Peyer's patch (tissue), 4 donors: ENCODE measurements at regions not wholly inside any gene's neighbourhood (a gene's known extent, or its start where the extent isn't known, plus 50 kb on each side); places are given as distances from the start of the nearest gene placed in this dataset.

Source experiments
- DNase-seq, 3 donors: peaks; one replicate each; pipeline ENCODE4 v3.0.0-alpha.2; 2017 to 2019
- H3K27ac ChIP-seq, 4 donors: fragments of 200-600 bp; sonication (generic); one replicate each; pipeline ENCODE4 v1.5.1; 2016 to 2019
- H3K27me3 ChIP-seq, 2 donors: fragments of 200-600 bp; sonication (generic); one replicate each; pipeline ENCODE4 v1.5.1; 2019
- H3K36me3 ChIP-seq, 3 donors: fragments of 200-600 bp; sonication (generic); one replicate each; pipeline ENCODE4 v1.5.1; 2016 to 2019
- H3K4me1 ChIP-seq, 4 donors: fragments of 200-600 bp; sonication (generic); one replicate each; pipeline ENCODE4 v1.5.1; 2016 to 2019
- H3K4me3 ChIP-seq, 4 donors: fragments of 200-600 bp; sonication (generic); 1 replicate in 3 of 4; 2 replicates in 1 of 4; pipeline ENCODE4 v1.5.1; 2016 to 2019; ENCODE audit warnings: mild to moderate bottlenecking in 1 of 4
- H3K9me3 ChIP-seq, 4 donors: fragments of 200-600 bp; sonication (generic); one replicate each; pipeline ENCODE4 v1.5.1; 2016 to 2019; ENCODE audit warnings: mild to moderate bottlenecking in 1 of 4
- POLR2A ChIP-seq, 2 donors: fragments of 450-650 bp; IDR thresholded peaks; one replicate each; pipeline ENCODE4 v1.5.1; 2017; ENCODE audit warnings: antibody characterized with exemption in 2 of 2, mild to moderate bottlenecking in 2 of 2, moderate library complexity in 2 of 2
- TF ChIP-seq, protein P1 (sequence below), 6 experiments: fragments of 450-650 bp in 4 of 6; fragments of 200-600 bp in 2 of 6; sonication (generic) in 1 of 6; IDR thresholded peaks; one replicate each; pipeline ENCODE4 v1.5.1; 2017 to 2019; ENCODE audit warnings: antibody characterized with exemption in 6 of 6, mild to moderate bottlenecking in 3 of 6, moderate library complexity in 1 of 6

DNA sequence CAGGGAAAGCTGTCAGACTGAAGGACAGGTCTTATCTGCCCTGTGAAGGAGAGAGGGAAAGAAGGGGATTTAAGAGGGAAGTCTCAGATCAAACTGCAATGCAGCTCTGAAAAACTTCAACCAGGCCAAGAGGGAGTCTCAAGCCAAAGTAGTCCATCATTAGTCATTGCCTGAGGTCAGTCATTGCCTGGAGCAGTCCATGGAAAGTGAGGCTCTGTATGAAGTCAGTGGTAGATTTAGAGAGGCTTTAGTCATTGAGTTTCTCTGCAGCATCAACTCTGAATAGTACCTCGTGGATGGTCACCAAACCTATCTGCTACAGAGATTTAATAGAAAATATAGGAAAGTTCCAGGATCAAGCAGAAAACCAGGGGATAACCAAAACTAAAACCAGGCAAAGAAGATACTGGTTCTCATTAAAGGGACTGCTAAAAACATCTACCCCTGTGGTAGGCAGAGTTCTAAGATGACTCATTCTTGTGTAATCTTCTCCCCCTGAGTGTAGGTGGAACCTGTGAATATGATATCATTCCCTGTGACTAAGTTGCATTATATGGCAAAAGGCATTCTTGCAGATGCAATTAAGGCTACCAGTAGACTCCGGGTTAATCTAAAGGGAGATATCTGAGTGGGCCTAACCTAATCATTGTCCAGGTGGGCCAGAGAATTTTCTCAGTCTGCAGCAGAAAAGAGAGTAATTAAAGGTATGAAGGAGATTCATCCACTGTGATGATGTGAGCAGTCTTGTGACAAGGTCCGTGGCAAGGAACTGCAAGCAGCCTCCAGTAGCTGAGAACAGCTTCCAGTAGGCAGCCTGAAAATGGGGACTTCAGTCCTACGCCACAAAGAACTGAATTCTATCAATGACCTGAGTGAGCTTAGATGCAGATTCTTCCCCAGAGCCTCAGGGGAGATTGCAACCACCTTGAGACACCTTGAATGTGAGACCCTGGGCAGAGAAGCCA, 123.1 kb downstream of the GALC start:
- TF ChIP-seq, protein P1, sequence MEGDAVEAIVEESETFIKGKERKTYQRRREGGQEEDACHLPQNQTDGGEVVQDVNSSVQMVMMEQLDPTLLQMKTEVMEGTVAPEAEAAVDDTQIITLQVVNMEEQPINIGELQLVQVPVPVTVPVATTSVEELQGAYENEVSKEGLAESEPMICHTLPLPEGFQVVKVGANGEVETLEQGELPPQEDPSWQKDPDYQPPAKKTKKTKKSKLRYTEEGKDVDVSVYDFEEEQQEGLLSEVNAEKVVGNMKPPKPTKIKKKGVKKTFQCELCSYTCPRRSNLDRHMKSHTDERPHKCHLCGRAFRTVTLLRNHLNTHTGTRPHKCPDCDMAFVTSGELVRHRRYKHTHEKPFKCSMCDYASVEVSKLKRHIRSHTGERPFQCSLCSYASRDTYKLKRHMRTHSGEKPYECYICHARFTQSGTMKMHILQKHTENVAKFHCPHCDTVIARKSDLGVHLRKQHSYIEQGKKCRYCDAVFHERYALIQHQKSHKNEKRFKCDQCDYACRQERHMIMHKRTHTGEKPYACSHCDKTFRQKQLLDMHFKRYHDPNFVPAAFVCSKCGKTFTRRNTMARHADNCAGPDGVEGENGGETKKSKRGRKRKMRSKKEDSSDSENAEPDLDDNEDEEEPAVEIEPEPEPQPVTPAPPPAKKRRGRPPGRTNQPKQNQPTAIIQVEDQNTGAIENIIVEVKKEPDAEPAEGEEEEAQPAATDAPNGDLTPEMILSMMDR (IDR thresholded peaks at IDR 0.05) = no peak
- no peak for TF ChIP-seq POLR2A (IDR thresholded peaks at IDR 0.05)
- Histone ChIP-seq H3K4me3 (no peak overlapping the region), H3K27me3 (no peaks in the 10 kb centered on the region), H3K4me1 (no peaks in the 10 kb centered on the region), H3K27ac (no peak overlapping the region), H3K36me3 (no peaks in the 10 kb centered on the region), H3K9me3 (no peaks in the 10 kb centered on the region)
- DNase-seq = no peak

DNA sequence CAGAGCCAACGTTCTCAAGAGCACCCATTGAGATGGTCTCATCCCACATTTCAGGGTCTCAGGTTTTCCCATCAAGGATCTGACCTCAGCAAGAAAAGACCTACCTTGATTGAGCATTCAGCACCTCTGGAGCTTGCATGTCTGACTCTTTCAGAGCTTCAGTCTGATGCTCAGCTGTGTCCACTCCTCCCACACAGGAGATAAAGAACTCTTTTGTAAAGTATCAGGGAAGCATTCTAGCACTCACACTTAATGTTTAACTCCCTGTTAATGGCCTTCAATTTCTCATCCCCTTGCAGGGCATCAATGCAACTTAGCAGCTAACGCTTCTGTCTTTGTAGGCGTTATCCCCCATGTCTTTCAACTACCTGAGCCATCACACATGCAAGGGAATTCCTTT, 124.1 kb downstream of the GALC start:
- H3K27me3 ChIP-seq = no peaks in the 10 kb centered on the region
- H3K9me3 ChIP-seq = no peaks in the 10 kb centered on the region
- no peak overlapping the region for H3K27ac ChIP-seq
- no peaks in the 10 kb centered on the region for H3K4me1 ChIP-seq
- TF ChIP-seq, protein P1 (IDR thresholded peaks at IDR 0.05) = no peak
- TF ChIP-seq POLR2A (IDR thresholded peaks at IDR 0.05) = no peak
- no peak for DNase-seq
- no peak overlapping the region for H3K4me3 ChIP-seq
- no peaks in the 10 kb centered on the region for H3K36me3 ChIP-seq

DNA sequence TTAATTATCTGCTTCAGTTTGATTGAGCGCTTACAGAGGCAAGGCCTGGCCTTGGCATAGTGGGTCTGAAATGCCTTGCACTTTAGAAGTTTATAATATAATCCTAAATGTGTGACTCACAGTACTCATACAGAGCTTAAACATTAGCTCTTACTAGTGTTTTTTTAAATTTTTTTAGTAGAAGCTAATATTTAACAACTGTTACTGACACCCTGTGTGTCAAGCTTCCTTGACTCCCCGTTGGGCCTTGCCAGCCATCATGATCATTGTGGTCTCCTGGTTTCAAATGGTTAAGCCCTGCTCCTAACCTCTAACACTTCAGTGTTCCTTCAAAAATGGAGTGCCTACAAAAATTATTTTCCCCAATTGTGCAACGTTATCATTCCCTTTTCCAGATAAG, 126.9 kb downstream of the GALC start:
- DNase-seq = no peak
- H3K9me3 ChIP-seq = no peaks in the 10 kb centered on the region
- H3K4me1 ChIP-seq = no peaks in the 10 kb centered on the region
- no peaks in the 10 kb centered on the region for H3K27me3 ChIP-seq
- H3K4me3 ChIP-seq = no peak overlapping the region
- TF ChIP-seq, protein P1 (IDR thresholded peaks at IDR 0.05) = no peak
- no peak for TF ChIP-seq POLR2A (IDR thresholded peaks at IDR 0.05)
- no peak overlapping the region for H3K27ac ChIP-seq
- no peaks in the 10 kb centered on the region for H3K36me3 ChIP-seq

DNA sequence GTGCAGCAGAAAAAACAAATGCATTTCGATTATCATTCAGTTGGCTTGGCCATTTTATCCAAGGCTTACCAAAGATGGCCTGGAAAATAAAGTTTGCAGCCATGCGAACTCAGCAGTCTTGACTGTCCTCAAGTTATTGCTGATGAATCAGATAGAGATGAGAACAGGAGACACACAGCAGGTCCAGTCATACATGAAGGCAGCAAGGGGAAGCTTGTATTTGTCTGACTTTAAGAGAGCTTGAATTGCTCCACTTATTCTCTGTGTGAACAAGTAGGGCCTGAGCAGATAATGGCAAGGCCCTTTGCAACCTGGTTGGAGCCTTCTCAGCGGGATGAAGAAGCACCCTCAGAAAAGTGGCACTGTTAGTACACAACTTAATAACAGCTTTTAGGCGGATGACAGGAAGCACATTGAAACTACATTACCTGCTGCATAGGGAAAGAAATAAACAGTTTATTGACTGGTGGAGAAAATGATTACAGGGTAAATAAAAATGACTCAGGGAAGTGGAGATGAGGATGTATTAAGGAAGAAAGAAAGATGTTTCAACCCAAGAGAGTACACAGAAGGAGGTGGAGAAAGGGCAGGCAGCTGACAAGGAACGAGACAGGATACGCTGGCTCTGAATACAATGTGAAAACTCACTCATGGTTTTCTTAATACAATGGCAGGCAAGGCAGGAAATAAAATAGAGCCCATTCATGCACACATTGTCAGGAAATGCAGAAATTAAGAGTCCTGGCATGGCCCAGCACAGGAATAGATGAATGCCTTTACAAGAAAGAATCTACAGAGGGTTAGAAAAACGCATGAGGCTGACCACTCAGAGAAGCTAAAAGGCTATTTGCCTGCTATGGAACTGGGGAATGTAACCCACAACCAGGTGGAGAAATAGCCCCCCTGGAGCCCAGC, 128.4 kb downstream of the GALC start:
- Histone ChIP-seq H3K4me1 (no peaks in the 10 kb centered on the region), H3K9me3 (no peaks in the 10 kb centered on the region), H3K27ac (no peak overlapping the region), H3K27me3 (no peaks in the 10 kb centered on the region), H3K36me3 (no peaks in the 10 kb centered on the region), H3K4me3 (no peak overlapping the region)
- DNase-seq = no peak
- TF ChIP-seq POLR2A (IDR thresholded peaks at IDR 0.05) = no peak
- TF ChIP-seq, protein P1 (IDR thresholded peaks at IDR 0.05) = no peak

DNA sequence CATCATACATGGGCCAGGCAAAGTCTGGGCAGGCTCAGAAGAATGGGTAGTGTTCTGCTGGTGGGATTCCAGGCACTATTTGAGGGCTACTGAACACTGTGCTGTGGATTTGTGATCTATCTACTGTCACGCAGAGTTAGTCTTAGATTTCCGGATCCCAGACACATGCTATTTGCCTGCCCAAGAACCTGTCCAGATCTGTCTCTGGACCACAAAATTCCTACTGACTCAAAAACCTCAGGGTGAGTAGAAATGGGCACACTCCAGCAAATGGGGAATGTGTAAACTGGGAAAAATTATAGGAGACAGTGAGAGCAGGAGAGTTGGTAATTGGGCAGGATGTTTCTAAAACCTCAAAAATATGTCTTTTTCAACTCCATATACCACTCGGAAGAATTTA, 129.9 kb downstream of the GALC start:
- Histone ChIP-seq H3K4me1 (no peaks in the 10 kb centered on the region), H3K36me3 (no peaks in the 10 kb centered on the region), H3K27ac (no peak overlapping the region), H3K4me3 (no peak overlapping the region), H3K27me3 (no peaks in the 10 kb centered on the region), H3K9me3 (no peaks in the 10 kb centered on the region)
- DNase-seq = no peak
- TF ChIP-seq POLR2A (IDR thresholded peaks at IDR 0.05) = no peak
- TF ChIP-seq, protein P1 (IDR thresholded peaks at IDR 0.05) = no peak
